ENCODE measurements at regions not wholly inside any gene's neighbourhood (a gene's known extent, or its start where the extent isn't known, plus 50 kb on each side); places are given as distances from the start of the nearest gene placed in this dataset.

GRCh38 chr6:163904186-163904585 lies 489.7 kb downstream of the QKI start:
- CTCF ChIA-PET (ENCODE audit: low intra/inter-chr PET ratio): no interaction called here

More at GRCh38 chr6:163904186-163904585, 489.7 kb downstream of the QKI start:
- no peak overlapping the region for H3K4me3 ChIP-seq
- 2% methylated on average over 7 of the region's 7 CpGs for WGBS (ENCODE audit: insufficient coverage, low coverage, missing lambda C conversion rate)
- H3K9ac ChIP-seq (ENCODE audit: insufficient read depth in 1 of 2, low read depth in 2 of 2, low read length in 2 of 2): no peak overlapping the region
- H4K20me1 ChIP-seq (replicated peaks; ENCODE audit: control insufficient read depth, insufficient read depth, low read length): no peaks in the 10 kb centered on the region
- H3K9me3 ChIP-seq (replicated peaks; ENCODE audit: control insufficient read depth, insufficient read depth, low read depth, low read length): no peaks in the 10 kb centered on the region
- FAIRE-seq: no peak
- H3K4me1 ChIP-seq (replicated peaks in 1 of 2; ENCODE audit: control insufficient read depth in 2 of 2, insufficient read depth in 2 of 2, low read length in 2 of 2): no peaks in the 10 kb centered on the region
- POLR2A ChIA-PET: interaction anchor here (0.8 kb wide), 1 partner anchor 80 kb away, joined by 4 read pairs; no protein-coding TSS in a partner anchor
- no peaks in the 10 kb centered on the region for H3K36me3 ChIP-seq (ENCODE audit: control insufficient read depth, insufficient read depth, low read length)
- no peak for DNase-seq (ENCODE audit: extremely low read depth in 1 of 4, low spot score in 3 of 4)
- intact Hi-C loops (cut with micrococcal nuclease) (no loop called here), in situ Hi-C loops (cut with MboI) (no loop called here)
- no peak overlapping the region for H2AFZ ChIP-seq (ENCODE audit: low read depth, low read length)
- H3K79me2 ChIP-seq (ENCODE audit: control insufficient read depth, insufficient read depth, low read length): no peaks in the 10 kb centered on the region
- no peak for TF ChIP-seq THAP7 (CRISPR knock-in tag; IDR thresholded peaks at IDR 0.05)
- no peak for TF ChIP-seq CBX1 (IDR thresholded peaks at IDR 0.05; ENCODE audit: low read depth)
- TF ChIP-seq TRIM25 (IDR thresholded peaks at IDR 0.05; ENCODE audit: borderline replicate concordance): no peak
- TF ChIP-seq ZNF217 (CRISPR knock-in tag; IDR thresholded peaks at IDR 0.05): no peak
- TF ChIP-seq CTBP1 (IDR thresholded peaks at IDR 0.05; ENCODE audit: borderline replicate concordance): no peak
- TF ChIP-seq CEBPG (CRISPR knock-in tag; IDR thresholded peaks at IDR 0.05): no peak
- no peak for TF ChIP-seq CEBPG (tag; conservative IDR thresholded peaks at IDR 0.05 in 1 of 2, IDR thresholded peaks at IDR 0.05 in 1 of 2)
- TF ChIP-seq GTF2A2 (tag; IDR thresholded peaks at IDR 0.05): no peak
- no peak for TF ChIP-seq BHLHE40 (IDR thresholded peaks at IDR 0.05; ENCODE audit: low read length)
- H3K4me2 ChIP-seq (ENCODE audit: insufficient read depth, low read length): no peak overlapping the region
- H3K9me1 ChIP-seq (ENCODE audit: control insufficient read depth, insufficient read depth, low read length): no peaks in the 10 kb centered on the region
- no peak for ATAC-seq
- no TSS peak for BruUV-seq (replicated peaks)
- H3K27ac ChIP-seq (ENCODE audit: extremely low read depth, low read depth, low read length): no peak overlapping the region
- H3K27me3 ChIP-seq (ENCODE audit: control insufficient read depth in 2 of 2, insufficient read depth in 2 of 2, low read length in 2 of 2): peaks cover 38 to 67% of the 10 kb centered on the region in 2 experiments

Data from K562 (cell line).